ENCODE measurements at regions not wholly inside any gene's neighbourhood (a gene's known extent, or its start where the extent isn't known, plus 50 kb on each side); places are given as distances from the start of the nearest gene placed in this dataset.

DNA sequence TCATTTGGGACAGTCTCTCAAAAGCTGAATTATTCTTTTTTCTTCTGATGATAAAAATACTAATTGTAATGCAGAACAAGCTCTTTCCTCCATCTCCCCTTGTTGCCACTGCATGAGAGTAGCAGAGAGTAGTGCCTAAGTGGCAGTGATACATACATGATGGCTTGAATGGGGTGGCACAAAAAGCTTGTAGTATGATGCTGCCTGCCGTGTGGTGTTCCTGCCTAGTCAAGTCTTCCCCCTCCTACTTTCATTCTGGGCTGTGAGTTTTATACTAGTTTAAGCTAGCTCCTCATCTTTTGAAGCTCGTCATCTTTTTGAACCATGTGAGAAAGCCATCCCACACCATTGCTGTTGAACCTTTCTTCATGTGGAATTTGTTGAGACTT is 230.5 kb downstream of the NFKBIZ start:
- Mint-ChIP-seq H3K4me3 (no peak overlapping the region), H3K27me3 (ENCODE audit: low read depth) (no peaks in the 10 kb centered on the region), H3K9me3 (no peaks in the 10 kb centered on the region), H3K36me3 (ENCODE audit: low read depth) (no peaks in the 10 kb centered on the region), H3K4me1 (peaks cover 6% of the 10 kb centered on the region), H3K27ac (ENCODE audit: unreplicated experiment) (no peak overlapping the region)
- no peak for DNase-seq (ENCODE audit: low read depth, low spot score)
- TF ChIP-seq CTCF (conservative IDR thresholded peaks at IDR 0.05): no peak

DNA sequence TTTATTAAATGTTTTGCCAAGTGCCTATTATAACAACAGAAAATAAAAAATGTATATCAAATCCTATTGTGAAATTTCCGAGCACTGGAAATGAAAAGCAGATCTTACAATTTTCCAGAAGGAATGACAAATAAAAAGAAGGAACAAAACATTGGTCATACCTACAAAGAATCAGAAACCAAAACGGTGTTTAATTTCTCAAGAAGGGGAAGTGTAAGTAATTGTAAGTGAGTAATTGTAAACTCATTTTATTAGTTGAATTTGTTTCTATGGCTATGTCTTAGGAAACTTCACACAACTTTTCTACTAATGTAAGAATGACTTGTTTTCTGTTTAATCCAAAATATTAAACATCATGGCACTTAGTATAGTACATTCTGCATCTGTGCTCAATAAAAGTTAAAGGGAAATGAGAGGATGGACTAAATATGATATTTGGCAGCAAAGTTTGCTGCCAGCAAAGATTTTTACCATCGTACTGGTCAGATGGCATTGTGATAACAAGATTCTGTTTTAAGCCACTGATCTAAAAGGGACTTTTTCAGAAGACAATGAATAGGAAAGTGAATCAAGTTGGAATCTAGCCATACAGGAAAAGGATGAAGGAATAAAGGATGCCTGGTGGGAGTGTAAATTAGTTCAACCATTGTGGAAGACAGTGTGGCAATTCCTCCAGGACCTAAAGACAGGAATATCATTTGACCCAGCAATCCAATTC is 232.4 kb downstream of the NFKBIZ start:
- TF ChIP-seq CTCF (conservative IDR thresholded peaks at IDR 0.05): no peak
- Mint-ChIP-seq H3K36me3 (ENCODE audit: low read depth) (no peaks in the 10 kb centered on the region), H3K27me3 (ENCODE audit: low read depth) (no peaks in the 10 kb centered on the region), H3K27ac (ENCODE audit: unreplicated experiment) (no peak overlapping the region), H3K4me3 (no peak overlapping the region), H3K4me1 (peaks cover 6% of the 10 kb centered on the region), H3K9me3 (no peaks in the 10 kb centered on the region)
- no peak for DNase-seq (ENCODE audit: low read depth, low spot score)

- Mint-ChIP-seq H3K36me3 (ENCODE audit: low read depth) (no peaks in the 10 kb centered on the region), H3K9me3 (no peaks in the 10 kb centered on the region), H3K4me1 (peaks cover 6% of the 10 kb centered on the region), H3K4me3 (no peak overlapping the region), H3K27me3 (ENCODE audit: low read depth) (no peaks in the 10 kb centered on the region), H3K27ac (ENCODE audit: unreplicated experiment) (no peak overlapping the region)
- no peak for DNase-seq (ENCODE audit: low read depth, low spot score)
- TF ChIP-seq CTCF (conservative IDR thresholded peaks at IDR 0.05): no peak
Observed at GRCh38 chr3:102083473-102083872, 234.2 kb downstream of the NFKBIZ start.

DNA sequence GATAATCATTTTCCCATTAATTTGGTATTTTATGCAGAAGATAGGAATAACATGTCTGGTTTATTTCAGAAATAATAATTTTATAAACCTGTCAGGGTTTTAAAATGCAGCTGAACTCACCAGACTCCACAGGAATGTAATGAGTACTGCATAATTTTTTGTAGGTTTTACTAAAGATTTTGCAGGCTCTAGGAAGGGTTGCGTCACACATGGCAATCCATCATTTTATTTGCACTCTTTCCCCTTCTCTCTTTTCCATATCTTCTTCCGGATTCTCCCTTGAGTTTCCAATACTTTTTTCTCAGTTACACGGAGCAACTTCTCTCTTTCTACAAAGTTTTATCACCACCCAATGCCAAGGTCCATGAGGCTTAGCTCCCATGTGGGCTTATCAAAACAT is 234.7 kb downstream of the NFKBIZ start:
- no peak for DNase-seq (ENCODE audit: low read depth, low spot score)
- H3K4me3 Mint-ChIP-seq: no peak overlapping the region
- no peaks in the 10 kb centered on the region for H3K36me3 Mint-ChIP-seq (ENCODE audit: low read depth)
- no peak for TF ChIP-seq CTCF (conservative IDR thresholded peaks at IDR 0.05)
- no peak overlapping the region for H3K27ac Mint-ChIP-seq (ENCODE audit: unreplicated experiment)
- H3K4me1 Mint-ChIP-seq: peaks cover 8% of the 10 kb centered on the region
- no peaks in the 10 kb centered on the region for H3K27me3 Mint-ChIP-seq (ENCODE audit: low read depth)
- no peaks in the 10 kb centered on the region for H3K9me3 Mint-ChIP-seq

- no peak overlapping the region for H3K27ac Mint-ChIP-seq (ENCODE audit: unreplicated experiment)
- no peaks in the 10 kb centered on the region for H3K9me3 Mint-ChIP-seq
- peaks cover 7% of the 10 kb centered on the region for H3K4me1 Mint-ChIP-seq
- no peak for DNase-seq (ENCODE audit: low read depth, low spot score)
- H3K36me3 Mint-ChIP-seq (ENCODE audit: low read depth): no peaks in the 10 kb centered on the region
- no peak overlapping the region for H3K4me3 Mint-ChIP-seq
- H3K27me3 Mint-ChIP-seq (ENCODE audit: low read depth): no peaks in the 10 kb centered on the region
- TF ChIP-seq CTCF (conservative IDR thresholded peaks at IDR 0.05): no peak
Observed at GRCh38 chr3:102084704-102085103, 235.4 kb downstream of the NFKBIZ start.

Data from neural crest cell (in vitro differentiated cells).